VCaP (cell line): ENCODE measurements at regions not wholly inside any gene's neighbourhood (a gene's known extent, or its start where the extent isn't known, plus 50 kb on each side); places are given as distances from the start of the nearest gene placed in this dataset.
"Not testable (repeated sequence)": the region's sequence is repeated elsewhere in the genome, so short reads cannot be mapped to it uniquely, and the experiment has no call there.

Experiments used
- H3K27ac ChIP-seq: fragments of 450-650 bp; 2 replicates; pipeline ENCODE4 v1.5.1; 2017
- TF ChIP-seq, protein P1 (sequence below): fragments of 450-650 bp; conservative IDR thresholded peaks from 2 replicates; pipeline ENCODE4 v1.5.1; 2017; ENCODE audit warnings: mild to moderate bottlenecking, moderate library complexity

DNA sequence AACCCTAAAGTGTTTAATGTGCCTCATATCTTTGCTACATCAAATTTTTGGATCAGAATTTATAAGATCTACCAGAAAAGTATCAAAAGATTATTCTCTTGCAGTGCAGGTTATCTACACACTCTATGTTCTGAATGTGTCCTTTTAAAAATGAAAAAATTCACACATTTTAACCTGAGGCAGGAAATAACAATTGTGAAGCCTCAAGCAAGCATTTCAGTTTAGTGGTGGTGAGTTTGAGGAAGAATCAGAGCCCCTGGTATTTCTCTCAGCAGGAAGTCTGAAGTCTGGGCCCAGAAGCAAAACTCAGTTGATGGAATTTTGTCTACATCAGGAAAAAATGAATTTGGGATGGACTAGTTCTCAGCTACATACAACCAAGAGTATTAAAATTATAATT, 137.0 kb upstream of the PZP start:
- H3K27ac ChIP-seq, result no peak overlapping the region
- TF ChIP-seq, protein P1, sequence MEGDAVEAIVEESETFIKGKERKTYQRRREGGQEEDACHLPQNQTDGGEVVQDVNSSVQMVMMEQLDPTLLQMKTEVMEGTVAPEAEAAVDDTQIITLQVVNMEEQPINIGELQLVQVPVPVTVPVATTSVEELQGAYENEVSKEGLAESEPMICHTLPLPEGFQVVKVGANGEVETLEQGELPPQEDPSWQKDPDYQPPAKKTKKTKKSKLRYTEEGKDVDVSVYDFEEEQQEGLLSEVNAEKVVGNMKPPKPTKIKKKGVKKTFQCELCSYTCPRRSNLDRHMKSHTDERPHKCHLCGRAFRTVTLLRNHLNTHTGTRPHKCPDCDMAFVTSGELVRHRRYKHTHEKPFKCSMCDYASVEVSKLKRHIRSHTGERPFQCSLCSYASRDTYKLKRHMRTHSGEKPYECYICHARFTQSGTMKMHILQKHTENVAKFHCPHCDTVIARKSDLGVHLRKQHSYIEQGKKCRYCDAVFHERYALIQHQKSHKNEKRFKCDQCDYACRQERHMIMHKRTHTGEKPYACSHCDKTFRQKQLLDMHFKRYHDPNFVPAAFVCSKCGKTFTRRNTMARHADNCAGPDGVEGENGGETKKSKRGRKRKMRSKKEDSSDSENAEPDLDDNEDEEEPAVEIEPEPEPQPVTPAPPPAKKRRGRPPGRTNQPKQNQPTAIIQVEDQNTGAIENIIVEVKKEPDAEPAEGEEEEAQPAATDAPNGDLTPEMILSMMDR, result no peak

DNA sequence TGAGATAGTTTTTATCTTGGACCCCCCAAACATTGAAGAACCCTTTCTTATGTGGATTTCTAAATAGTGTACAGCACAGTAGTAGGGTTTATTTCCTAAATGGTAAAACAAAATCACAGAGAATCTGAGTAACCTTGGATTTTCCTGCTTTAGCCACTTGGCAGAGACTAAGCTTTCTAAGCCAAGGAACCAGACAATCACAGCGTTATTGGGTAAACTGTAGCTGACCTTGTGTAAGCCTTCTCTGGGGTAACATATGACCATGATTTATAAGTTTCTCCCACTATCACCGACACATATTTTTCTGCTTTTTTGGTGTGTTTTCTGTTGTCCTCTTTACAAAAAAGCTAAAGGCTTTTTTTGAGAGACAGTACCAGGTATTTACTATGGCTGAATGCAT, 136.3 kb upstream of the PZP start:
- H3K27ac ChIP-seq, result no peak overlapping the region

DNA sequence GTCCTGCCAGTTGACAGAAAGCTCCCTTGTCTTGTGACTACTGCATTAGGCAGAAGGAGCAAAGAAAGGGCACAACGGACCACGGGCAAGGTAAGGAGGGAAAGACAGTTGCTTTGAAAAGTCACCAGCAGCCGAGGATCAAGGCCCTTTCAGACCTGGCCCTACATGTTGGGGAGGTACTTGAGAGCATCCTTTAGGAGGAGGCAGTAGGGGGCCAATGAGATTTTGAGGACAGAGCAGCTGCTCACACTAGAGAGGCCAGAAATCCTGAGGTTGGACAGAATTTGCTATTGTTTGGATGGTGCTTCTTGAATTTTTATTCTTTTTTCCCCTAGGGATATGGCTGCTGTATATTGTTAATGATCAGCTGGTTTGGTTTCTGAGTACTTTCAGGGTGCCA, 135.5 kb upstream of the PZP start:
- no peak overlapping the region for H3K27ac ChIP-seq
- TF ChIP-seq, protein P1, result no peak

More for the DNA sequence above, 136.3 kb upstream of the PZP start:
- TF ChIP-seq, protein P1, result no peak

DNA sequence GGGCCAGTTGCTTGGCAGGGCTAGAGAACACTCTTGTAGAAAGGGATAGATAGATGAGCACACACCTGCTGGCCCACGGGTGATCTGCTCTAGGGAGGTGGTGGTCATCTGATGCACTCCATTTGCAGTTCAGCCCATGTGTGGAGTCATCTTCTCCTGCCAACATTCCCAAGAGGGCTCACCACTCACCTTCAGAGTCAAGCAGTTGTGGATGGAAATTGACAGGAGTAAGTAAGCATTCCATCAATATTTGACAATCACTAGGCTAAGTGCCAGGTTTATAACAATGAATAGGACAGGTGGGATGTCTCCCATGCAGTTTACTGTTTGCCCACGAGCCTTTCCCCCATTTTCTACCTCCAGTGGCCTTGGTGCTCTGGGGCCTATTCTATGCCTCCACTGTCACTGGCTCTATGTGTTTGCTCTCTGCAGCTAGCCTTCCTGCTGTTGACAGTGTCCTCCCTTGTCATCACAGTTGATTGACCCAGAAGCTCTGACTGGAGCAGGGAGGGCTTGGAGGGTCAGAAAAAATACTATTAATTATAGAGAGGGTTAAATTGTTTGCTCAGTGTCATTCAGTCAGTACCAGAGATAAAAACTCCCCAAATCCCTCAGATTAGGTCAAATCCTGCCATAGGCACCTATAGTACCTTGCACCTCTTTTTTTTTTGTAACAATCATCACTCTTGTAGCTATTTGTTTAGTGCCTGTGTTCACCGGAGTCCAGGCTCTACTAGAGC, 134.6 kb upstream of the PZP start:
- TF ChIP-seq, protein P1, result no peak
- no peak overlapping the region for H3K27ac ChIP-seq

DNA sequence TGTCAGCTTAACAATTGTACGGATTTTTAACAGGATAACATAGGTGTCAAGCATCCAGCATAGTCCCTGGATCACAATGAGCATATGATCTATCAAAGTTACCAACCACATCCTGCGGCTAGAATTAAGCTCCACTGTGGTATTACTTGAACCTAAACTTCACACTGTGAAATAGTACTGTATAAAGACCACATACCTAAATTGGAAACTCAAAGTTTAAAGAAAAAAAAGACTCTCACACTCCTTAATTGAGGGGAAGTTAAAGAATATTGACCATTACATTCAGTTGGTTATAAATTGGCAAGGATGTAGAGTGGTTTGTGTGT, 133.0 kb upstream of the PZP start:
- TF ChIP-seq, protein P1, result no peak
- no peak overlapping the region for H3K27ac ChIP-seq

DNA sequence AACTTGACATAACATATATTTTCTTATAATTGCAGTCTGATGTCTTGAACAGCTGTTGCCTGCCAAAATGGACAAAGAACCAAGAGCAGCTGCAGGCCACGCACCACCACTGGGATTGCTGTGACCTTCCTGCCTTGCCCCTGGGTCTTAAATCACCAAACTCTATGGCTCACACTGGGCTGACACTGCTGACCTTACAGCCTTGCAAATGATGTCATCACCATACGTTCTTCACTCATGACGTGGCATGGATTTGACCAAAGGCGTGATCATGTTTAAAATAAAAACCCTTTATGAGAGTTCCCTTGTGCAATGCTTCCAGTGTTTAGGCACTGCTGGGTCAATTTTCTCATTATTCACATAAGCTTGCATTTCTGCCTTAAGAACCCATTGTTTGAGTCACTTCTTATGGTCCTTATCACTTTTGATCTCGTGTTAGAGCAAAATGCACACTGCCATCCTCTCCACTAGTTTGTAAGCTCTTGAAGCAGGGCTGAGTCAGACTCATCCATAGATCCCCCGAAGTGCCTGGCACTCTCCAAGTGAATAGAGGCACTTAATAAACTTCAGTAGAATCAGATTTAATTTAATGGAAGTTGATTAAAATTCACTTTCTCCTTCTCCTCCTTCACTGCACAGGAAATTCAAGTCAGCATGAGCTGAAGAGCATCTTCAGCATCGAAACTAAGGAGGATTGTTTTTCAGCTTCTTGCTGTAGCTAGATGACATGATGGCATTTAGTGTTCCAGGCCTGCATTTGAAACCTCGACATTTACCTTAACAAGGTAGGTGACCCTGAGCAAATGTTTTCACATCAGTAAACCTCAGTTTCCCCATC, 132.4 kb upstream of the PZP start:
- TF ChIP-seq, protein P1, result no peak
- no peak overlapping the region for H3K27ac ChIP-seq

DNA sequence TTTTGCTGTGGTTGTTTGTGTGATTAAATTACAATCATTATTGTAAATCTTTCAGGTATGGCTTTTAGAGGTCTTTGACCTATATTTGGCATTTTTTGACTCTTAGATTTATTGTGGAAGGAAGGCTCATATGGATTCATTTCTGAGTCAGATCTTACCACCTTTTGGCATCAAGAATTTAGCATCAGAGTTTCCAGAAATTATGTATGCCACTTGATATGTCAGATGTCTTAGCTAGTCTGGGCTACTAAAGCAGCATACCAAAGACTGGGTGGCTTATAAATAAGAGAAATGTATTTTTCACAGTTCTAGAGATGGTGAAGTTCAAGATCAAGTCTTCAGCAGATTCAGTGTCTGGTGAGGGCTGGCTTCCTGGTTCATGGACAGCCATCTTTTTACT, 129.5 kb upstream of the PZP start:
- H3K27ac ChIP-seq, result no peak overlapping the region
- TF ChIP-seq, protein P1, result no peak

DNA sequence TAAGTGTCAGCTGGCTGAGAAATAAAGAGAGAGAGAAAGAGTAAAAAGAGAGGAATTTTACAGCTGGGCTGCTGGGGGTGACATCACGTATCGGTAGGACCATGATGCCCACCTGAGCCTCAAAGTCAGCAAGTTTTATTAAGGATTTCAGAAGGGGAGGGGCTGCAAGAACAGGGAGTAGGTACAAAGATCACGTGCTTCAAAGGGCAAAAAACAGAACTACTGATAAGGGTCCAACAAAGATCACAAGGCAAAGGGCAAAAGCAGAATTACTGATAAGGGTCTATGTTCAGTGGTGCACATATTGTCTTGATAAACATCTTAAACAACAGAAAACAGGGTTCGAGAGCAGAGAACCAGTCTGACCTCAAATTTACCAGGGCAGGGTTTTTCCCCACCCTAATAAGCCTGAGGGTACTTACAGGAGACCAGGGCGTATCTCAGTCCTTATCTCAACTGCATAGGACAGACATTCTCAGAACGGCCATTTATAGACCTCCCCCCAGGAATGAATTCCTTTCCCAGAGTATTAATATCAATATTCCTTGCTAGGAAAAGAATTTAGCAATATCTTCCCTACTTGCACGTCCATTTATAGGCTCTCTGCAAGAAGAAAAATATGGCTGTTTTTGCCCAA, 128.3 kb upstream of the PZP start:
- not testable (repeated sequence) for H3K27ac ChIP-seq
